GM21526 (cell line): ENCODE measurements at regions not wholly inside any gene's neighbourhood (a gene's known extent, or its start where the extent isn't known, plus 50 kb on each side); places are given as distances from the start of the nearest gene placed in this dataset.
"Not testable (repeated sequence)": the region's sequence is repeated elsewhere in the genome, so short reads cannot be mapped to it uniquely, and the experiment has no call there.

Experiments
- ATAC-seq: cut with Tn5 transposase; IDR thresholded peaks from one replicate; pipeline ENCODE4 v1.9.1; 2021; ENCODE audit warnings: moderate library complexity; ENCODE audit not compliant: unreplicated experiment, low FRiP score

- ATAC-seq, result peak; percentile 92
Measured at GRCh38 chr2:65922030-65922429, 489.6 kb upstream of the SPRED2 start.

GRCh38 chr2:65921116-65921515 lies 488.7 kb upstream of the SPRED2 start:
- no peak for ATAC-seq

GRCh38 chr2:65920659-65921058 lies 488.3 kb upstream of the SPRED2 start:
- no peak for ATAC-seq

GRCh38 chr2:65919550-65920188 lies 487.3 kb upstream of the SPRED2 start:
- ATAC-seq, result no peak

- ATAC-seq, result no peak
Measured at GRCh38 chr2:65918760-65919187, 486.4 kb upstream of the SPRED2 start.

GRCh38 chr2:65917986-65918385 lies 485.6 kb upstream of the SPRED2 start:
- ATAC-seq, result no peak

GRCh38 chr2:65916785-65917295 lies 484.4 kb upstream of the SPRED2 start:
- no peak for ATAC-seq

- ATAC-seq, result no peak
Measured at GRCh38 chr2:65916177-65916576, 483.8 kb upstream of the SPRED2 start.

- ATAC-seq, result no peak
Measured at GRCh38 chr2:65915273-65915672, 482.9 kb upstream of the SPRED2 start.

GRCh38 chr2:65914244-65914786 lies 481.9 kb upstream of the SPRED2 start:
- no peak for ATAC-seq

GRCh38 chr2:65913813-65914212 lies 481.4 kb upstream of the SPRED2 start:
- ATAC-seq, result no peak

GRCh38 chr2:65901756-65902155 lies 469.4 kb upstream of the SPRED2 start:
- ATAC-seq, result no peak

GRCh38 chr2:65896446-65896845 lies 464.0 kb upstream of the SPRED2 start:
- ATAC-seq, result no peak

GRCh38 chr2:65890131-65890530 lies 457.7 kb upstream of the SPRED2 start:
- not testable (repeated sequence) for ATAC-seq

- ATAC-seq, result no peak
Measured at GRCh38 chr2:65885266-65885665, 452.9 kb upstream of the SPRED2 start.

- ATAC-seq, result no peak
Measured at GRCh38 chr2:65881592-65881991, 449.2 kb upstream of the SPRED2 start.

- ATAC-seq, result no peak
Measured at GRCh38 chr2:65880436-65880835, 448.0 kb upstream of the SPRED2 start.

- ATAC-seq, result no peak
Measured at GRCh38 chr2:65878011-65878340, 445.6 kb upstream of the SPRED2 start.

- no peak for ATAC-seq
Measured at GRCh38 chr2:65877331-65878010, 445.1 kb upstream of the SPRED2 start.

GRCh38 chr2:65876114-65876513 lies 443.7 kb upstream of the SPRED2 start:
- no peak for ATAC-seq

- ATAC-seq, result no peak
Measured at GRCh38 chr2:65870826-65871225, 438.4 kb upstream of the SPRED2 start.

- no peak for ATAC-seq
Measured at GRCh38 chr2:65869296-65869695, 436.9 kb upstream of the SPRED2 start.
